Activated naive CD8-positive, alpha-beta T cell treated with anti-CD3 and anti-CD28 coated beads for 36 hours (primary cell): ENCODE measurements at regions not wholly inside any gene's neighbourhood (a gene's known extent, or its start where the extent isn't known, plus 50 kb on each side); places are given as distances from the start of the nearest gene placed in this dataset.
"Not testable (repeated sequence)": the region's sequence is repeated elsewhere in the genome, so short reads cannot be mapped to it uniquely, and the experiment has no call there.

Experiments
- DNase-seq: peaks from one replicate; pipeline ENCODE4 v3.0.0; 2021
- H3K27ac Mint-ChIP-seq: one replicate; pipeline ENCODE4 v1.8.0; 2022; ENCODE audit warnings: mild to moderate bottlenecking, moderate library complexity, mixed read lengths
- H3K27me3 Mint-ChIP-seq: one replicate; pipeline ENCODE4 v1.8.0; 2022; ENCODE audit warnings: mild to moderate bottlenecking, mixed read lengths
- H3K36me3 Mint-ChIP-seq: one replicate; pipeline ENCODE4 v1.8.0; 2021; ENCODE audit warnings: mild to moderate bottlenecking, mixed read lengths
- H3K4me1 Mint-ChIP-seq: one replicate; pipeline ENCODE4 v1.8.0; 2021; ENCODE audit warnings: mixed read lengths
- H3K4me3 Mint-ChIP-seq: one replicate; pipeline ENCODE4 v1.8.0; 2022; ENCODE audit warnings: mild to moderate bottlenecking, moderate library complexity, mixed read lengths
- H3K9me3 Mint-ChIP-seq: one replicate; pipeline ENCODE4 v1.8.0; 2022; ENCODE audit warnings: mixed read lengths

DNA sequence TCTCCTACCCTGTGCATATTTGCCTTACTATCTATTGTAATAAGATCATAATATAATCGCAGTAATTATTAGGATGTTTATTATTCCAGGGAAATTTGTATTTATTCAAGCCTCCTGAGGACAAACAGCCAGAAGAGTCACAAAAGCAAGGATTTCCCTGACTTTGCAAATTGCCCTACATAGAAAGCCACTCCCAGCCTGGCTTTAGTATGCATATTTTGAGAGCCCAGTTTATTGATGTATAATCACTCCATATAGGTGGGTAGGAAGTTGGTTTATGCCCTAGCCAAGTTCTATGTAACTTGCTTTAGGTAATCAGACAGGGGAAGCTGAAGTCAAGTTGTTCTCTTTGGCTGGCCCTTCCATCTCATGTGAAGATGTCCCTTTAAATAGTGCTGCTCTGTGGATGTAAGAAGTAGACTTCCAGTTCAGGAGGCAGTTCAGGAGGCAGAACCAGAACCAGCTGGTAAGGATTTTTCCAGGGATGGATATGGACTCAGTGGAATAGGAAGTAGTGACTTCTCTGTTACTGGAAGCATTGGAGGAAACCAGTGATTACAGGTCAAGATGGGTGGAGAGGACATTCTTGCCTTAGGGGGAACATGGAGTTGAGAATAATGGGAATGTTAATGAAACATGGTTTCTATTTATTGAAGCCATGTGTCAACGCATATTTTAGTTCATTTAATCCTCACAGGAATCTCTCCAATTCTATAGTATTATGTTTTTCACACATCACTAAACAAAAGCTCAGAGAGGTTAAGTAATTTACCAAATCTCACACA, 70.5 kb upstream of the KIT start:
- Mint-ChIP-seq H3K4me1 (no peaks in the 10 kb centered on the region), H3K4me3 (no peak overlapping the region), H3K27me3 (peaks cover 10% of the 10 kb centered on the region), H3K27ac (no peak overlapping the region), H3K36me3 (no peaks in the 10 kb centered on the region), H3K9me3 (no peaks in the 10 kb centered on the region)
- DNase-seq, result no peak

DNA sequence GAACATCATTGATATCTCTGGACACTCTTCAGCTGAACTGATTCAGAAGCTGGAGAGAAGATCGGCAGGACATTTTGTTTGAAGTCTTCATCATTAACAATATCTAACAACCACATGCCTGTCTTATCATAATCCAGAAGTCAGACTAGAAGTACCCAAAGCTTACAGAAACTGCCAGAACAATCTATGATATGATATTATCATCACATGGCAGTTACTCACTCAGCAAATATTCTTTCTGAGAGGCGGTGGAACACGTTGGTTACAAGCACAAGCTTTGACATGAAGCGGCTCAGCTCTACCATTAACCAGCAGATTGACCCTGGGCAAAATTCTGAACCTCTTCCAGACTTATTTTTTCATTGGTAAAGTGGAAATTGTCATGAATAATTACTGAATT, 69.4 kb upstream of the KIT start:
- DNase-seq, result no peak
- Mint-ChIP-seq H3K4me1 (no peaks in the 10 kb centered on the region), H3K27me3 (peaks cover 12% of the 10 kb centered on the region), H3K9me3 (no peaks in the 10 kb centered on the region), H3K4me3 (no peak overlapping the region), H3K27ac (no peak overlapping the region), H3K36me3 (no peaks in the 10 kb centered on the region)

DNA sequence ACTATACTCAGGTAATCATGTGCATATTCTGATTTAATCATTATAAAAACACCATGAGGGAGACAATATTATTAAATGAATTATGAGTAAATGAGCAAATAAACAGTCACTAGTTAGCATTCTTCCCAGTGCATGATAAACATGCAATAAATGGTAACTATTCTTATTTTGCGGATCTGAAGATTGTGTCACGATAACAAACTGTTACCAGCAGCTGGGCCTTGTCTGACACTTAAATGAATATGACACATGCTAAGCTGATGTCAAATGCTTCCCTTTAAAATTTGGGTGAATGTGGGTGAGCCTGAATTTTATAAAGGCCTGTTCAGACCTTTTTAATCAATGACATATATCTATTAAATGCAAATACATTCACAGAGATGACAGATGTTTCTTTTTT, 68.2 kb upstream of the KIT start:
- DNase-seq, result no peak
- no peak overlapping the region for H3K27ac Mint-ChIP-seq
- no peaks in the 10 kb centered on the region for H3K36me3 Mint-ChIP-seq
- H3K4me1 Mint-ChIP-seq, result no peaks in the 10 kb centered on the region
- H3K27me3 Mint-ChIP-seq, result peaks cover 3% of the 10 kb centered on the region
- H3K4me3 Mint-ChIP-seq, result no peak overlapping the region
- H3K9me3 Mint-ChIP-seq, result no peaks in the 10 kb centered on the region

DNA sequence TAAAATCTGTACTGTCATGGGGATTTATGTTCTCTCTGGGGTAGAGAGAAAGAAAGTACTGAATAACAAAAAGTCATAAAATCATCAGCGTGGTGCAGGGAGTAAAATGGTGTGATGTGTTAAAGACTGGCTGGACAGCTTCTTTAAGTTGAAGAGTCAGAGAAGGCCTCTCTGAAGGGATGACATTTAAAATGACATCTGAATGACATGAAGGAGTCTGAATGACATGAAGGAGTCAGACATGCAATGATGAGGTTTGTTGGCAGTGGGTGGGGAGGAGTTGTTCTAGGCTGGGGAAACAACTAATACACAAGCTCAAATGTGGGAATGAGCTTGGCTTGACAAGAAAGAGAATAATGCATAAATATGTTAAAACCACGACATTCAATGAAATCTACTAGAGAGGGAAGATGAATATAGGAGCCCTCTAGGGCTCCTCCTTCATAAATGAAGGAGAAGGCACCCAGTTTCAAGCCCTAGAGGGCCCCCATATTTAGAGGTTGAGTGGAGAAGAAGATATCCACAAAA, 63.9 kb upstream of the KIT start:
- Mint-ChIP-seq H3K27ac (no peak overlapping the region), H3K36me3 (no peaks in the 10 kb centered on the region), H3K27me3 (peaks cover 3% of the 10 kb centered on the region), H3K4me1 (no peaks in the 10 kb centered on the region), H3K4me3 (no peak overlapping the region), H3K9me3 (no peaks in the 10 kb centered on the region)
- DNase-seq, result no peak

DNA sequence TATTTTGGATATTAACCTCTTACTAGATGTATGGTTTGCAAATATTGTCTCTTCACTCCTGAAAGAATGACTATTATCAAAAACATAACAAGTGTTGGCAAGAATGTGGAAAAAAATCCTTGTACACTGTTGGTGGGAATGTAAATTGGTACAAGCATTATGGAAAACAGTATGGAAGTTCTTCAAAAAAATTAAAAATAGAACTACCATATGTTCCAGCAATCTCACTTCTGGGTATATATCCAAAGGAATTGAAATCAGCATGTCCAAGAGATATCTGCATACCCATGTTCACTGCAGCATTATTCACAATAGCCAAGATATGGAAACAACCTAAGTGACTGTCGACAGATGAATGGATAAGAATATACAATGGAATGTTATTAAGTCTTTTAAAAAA, 61.6 kb upstream of the KIT start:
- no peak for DNase-seq
- Mint-ChIP-seq H3K4me1 (no peaks in the 10 kb centered on the region), H3K9me3 (no peaks in the 10 kb centered on the region), H3K4me3 (no peak overlapping the region), H3K27me3 (peaks cover 3% of the 10 kb centered on the region), H3K36me3 (no peaks in the 10 kb centered on the region), H3K27ac (no peak overlapping the region)

DNA sequence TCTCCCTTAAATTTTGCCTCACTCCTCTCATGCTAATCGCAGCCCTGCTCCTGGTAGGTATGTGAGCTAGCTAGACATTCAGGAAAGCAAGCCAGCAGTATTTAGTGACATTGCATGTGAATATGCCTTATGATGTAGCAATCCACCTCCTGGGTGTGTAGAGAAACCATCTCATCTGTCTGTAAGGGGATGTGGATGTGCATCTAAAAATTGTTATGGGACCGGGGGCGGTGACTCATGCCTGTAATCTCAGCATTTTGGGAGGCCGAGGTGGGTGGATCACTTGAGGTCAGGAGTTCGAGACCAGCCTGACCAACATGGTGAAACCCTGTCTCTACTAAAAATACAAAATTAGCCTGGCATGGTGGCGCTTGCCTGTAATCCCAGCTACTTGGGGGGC, 60.1 kb upstream of the KIT start:
- not testable (repeated sequence) for DNase-seq, H3K27me3 Mint-ChIP-seq, H3K9me3 Mint-ChIP-seq, H3K36me3 Mint-ChIP-seq, H3K27ac Mint-ChIP-seq, H3K4me3 Mint-ChIP-seq, H3K4me1 Mint-ChIP-seq

DNA sequence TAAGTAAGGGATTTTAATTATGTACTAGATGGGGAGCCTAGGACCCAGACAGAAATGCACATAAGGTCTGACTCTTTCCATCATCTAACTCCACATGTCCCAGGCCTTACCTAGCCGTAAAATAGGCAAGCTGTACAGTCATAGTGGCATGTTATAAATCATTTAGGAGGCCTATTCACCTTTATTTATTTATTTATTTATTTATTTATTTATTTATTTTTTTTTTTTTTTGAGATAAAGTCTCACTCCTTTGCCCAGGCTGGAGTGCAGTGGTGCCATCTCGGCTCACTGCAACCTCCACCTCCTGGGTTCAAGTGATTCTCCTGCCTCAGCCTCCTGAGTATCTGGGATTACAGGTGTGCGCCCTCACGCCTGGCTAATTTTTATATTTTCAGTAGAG, 55.6 kb upstream of the KIT start:
- not testable (repeated sequence) for H3K4me1 Mint-ChIP-seq, H3K9me3 Mint-ChIP-seq, H3K27me3 Mint-ChIP-seq, H3K36me3 Mint-ChIP-seq, H3K27ac Mint-ChIP-seq, DNase-seq, H3K4me3 Mint-ChIP-seq

DNA sequence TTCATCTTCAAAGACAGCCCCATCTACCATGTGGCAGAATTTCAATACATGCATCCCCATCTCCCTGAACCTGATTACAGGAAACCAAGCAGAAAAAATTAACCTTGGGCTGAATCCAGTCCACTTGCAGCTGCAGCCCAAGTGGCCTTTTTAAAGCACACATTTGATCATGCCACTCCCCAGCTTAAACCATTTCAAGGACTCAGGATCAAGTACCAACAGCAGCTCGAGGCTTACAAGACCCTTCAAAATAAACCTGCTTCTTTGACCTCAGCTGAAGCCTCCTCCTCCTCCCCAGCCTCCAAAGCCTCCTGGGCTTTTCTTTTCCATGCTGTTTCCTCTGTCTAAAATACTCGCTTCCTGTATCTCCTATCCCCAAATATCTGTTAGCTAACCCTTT, 50.7 kb upstream of the KIT start:
- Mint-ChIP-seq H3K36me3 (no peaks in the 10 kb centered on the region), H3K4me1 (no peaks in the 10 kb centered on the region), H3K27ac (no peak overlapping the region), H3K9me3 (no peaks in the 10 kb centered on the region), H3K27me3 (peaks cover 5% of the 10 kb centered on the region), H3K4me3 (no peak overlapping the region)
- no peak for DNase-seq

DNA sequence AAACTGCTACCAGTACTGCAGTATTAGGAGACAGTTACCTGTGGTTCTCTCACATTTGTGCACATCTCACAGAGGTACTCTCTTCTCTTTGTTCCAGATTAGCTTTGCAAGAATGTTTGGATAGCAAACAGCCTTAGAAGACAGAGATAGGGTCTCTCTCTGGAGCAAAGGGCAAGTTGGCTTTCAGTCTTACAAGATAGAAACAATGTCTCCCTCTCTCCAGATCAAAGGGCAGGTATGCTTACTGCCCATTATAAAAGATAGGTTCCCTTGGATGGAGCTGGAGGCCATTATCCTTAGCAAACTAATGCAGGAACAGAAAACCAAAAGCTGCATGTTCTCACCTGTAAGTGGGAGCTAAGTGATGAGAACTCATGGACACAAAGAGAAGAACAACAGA, 50.2 kb upstream of the KIT start:
- Mint-ChIP-seq H3K4me1 (no peaks in the 10 kb centered on the region), H3K27ac (no peak overlapping the region), H3K4me3 (no peak overlapping the region), H3K27me3 (peaks cover 5% of the 10 kb centered on the region), H3K36me3 (no peaks in the 10 kb centered on the region), H3K9me3 (no peaks in the 10 kb centered on the region)
- DNase-seq, result no peak
